ENCODE measurements at regions not wholly inside any gene's neighbourhood (a gene's known extent, or its start where the extent isn't known, plus 50 kb on each side); places are given as distances from the start of the nearest gene placed in this dataset.
A peak's percentile ranks its signal among the peaks of the same experiment; 100 is the strongest.

GRCh38 chr4:84100071-84100470, 399.0 kb downstream of the NKX6-1 start:
- Histone ChIP-seq H3K9me3 (ENCODE audit: control insufficient read depth in 2 of 3, insufficient read depth in 1 of 3, low read length in 3 of 3) (no peaks in the 10 kb centered on the region), H3K4me3 (ENCODE audit: low read length in 3 of 3) (no peak overlapping the region), H3K27ac (ENCODE audit: low read depth in 2 of 2, low read length in 2 of 2) (no peak overlapping the region), H3K9ac (ENCODE audit: low read length in 3 of 3) (no peak overlapping the region), H3K36me3 (ENCODE audit: control insufficient read depth in 2 of 3, insufficient read depth in 3 of 3, low read length in 3 of 3) (no peaks in the 10 kb centered on the region), H3K4me1 (ENCODE audit: control insufficient read depth in 2 of 3, insufficient read depth in 2 of 3, low read depth in 1 of 3, low read length in 3 of 3) (no peaks in the 10 kb centered on the region), H3K27me3 (ENCODE audit: control insufficient read depth, insufficient read depth, low read length) (no peaks in the 10 kb centered on the region)
- DNase-seq: no peak
- TF ChIP-seq CTCF (IDR thresholded peaks at IDR 0.05; ENCODE audit: borderline replicate concordance, extremely low read depth, insufficient read depth): no peak
- intact Hi-C loops (cut with DNase I): no loop called here
- no peak for FAIRE-seq

- FAIRE-seq (no peak), DNase-seq (peak in 2 of 5 donors; percentile 21 to 32)
- intact Hi-C loops (cut with DNase I): no loop called here
Measured at GRCh38 chr4:84099599-84099998, 399.5 kb downstream of the NKX6-1 start.

GRCh38 chr4:84091266-84091665, 407.8 kb downstream of the NKX6-1 start:
- Histone ChIP-seq H3K4me1 (ENCODE audit: control insufficient read depth in 2 of 3, insufficient read depth in 2 of 3, low read depth in 1 of 3, low read length in 3 of 3) (no peaks in the 10 kb centered on the region), H3K9me3 (ENCODE audit: control insufficient read depth in 2 of 3, insufficient read depth in 1 of 3, low read length in 3 of 3) (no peaks in the 10 kb centered on the region), H3K27me3 (ENCODE audit: control insufficient read depth, insufficient read depth, low read length) (no peaks in the 10 kb centered on the region), H3K27ac (ENCODE audit: low read depth in 2 of 2, low read length in 2 of 2) (no peak overlapping the region), H3K4me3 (ENCODE audit: low read length in 3 of 3) (no peak overlapping the region), H3K36me3 (ENCODE audit: control insufficient read depth in 2 of 3, insufficient read depth in 3 of 3, low read length in 3 of 3) (no peaks in the 10 kb centered on the region), H3K9ac (ENCODE audit: low read length in 3 of 3) (no peak overlapping the region)
- DNase-seq (no peak), FAIRE-seq (no peak)
- intact Hi-C loops (cut with DNase I): no loop called here
- TF ChIP-seq CTCF (IDR thresholded peaks at IDR 0.05; ENCODE audit: borderline replicate concordance, extremely low read depth, insufficient read depth): no peak

More at GRCh38 chr4:84099599-84099998, 399.5 kb downstream of the NKX6-1 start:
- Histone ChIP-seq H3K9ac (ENCODE audit: low read length in 3 of 3) (no peak overlapping the region), H3K27me3 (ENCODE audit: control insufficient read depth, insufficient read depth, low read length) (no peaks in the 10 kb centered on the region), H3K27ac (ENCODE audit: low read depth in 2 of 2, low read length in 2 of 2) (no peak overlapping the region), H3K4me3 (ENCODE audit: low read length in 3 of 3) (no peak overlapping the region), H3K36me3 (ENCODE audit: control insufficient read depth in 2 of 3, insufficient read depth in 3 of 3, low read length in 3 of 3) (no peaks in the 10 kb centered on the region), H3K4me1 (ENCODE audit: control insufficient read depth in 2 of 3, insufficient read depth in 2 of 3, low read depth in 1 of 3, low read length in 3 of 3) (no peaks in the 10 kb centered on the region), H3K9me3 (ENCODE audit: control insufficient read depth in 2 of 3, insufficient read depth in 1 of 3, low read length in 3 of 3) (no peaks in the 10 kb centered on the region)
- no peak for TF ChIP-seq CTCF (IDR thresholded peaks at IDR 0.05; ENCODE audit: borderline replicate concordance, extremely low read depth, insufficient read depth)
